ENCODE measurements at regions not wholly inside any gene's neighbourhood (a gene's known extent, or its start where the extent isn't known, plus 50 kb on each side); places are given as distances from the start of the nearest gene placed in this dataset.

- TF ChIP-seq CTCF (IDR thresholded peaks at IDR 0.05) (no peak), POLR2A (IDR thresholded peaks at IDR 0.05) (no peak), POLR2AphosphoS5 (IDR thresholded peaks at IDR 0.05) (no peak)
Measured at GRCh38 chr19:28397306-28397705, 815.6 kb downstream of the UQCRFS1 start.
